SK-N-MC (cell line): ENCODE measurements at regions not wholly inside any gene's neighbourhood (a gene's known extent, or its start where the extent isn't known, plus 50 kb on each side); places are given as distances from the start of the nearest gene placed in this dataset.

Experiments used
- EZH2 ChIP-seq: fragments of 200-600 bp; sonication (generic); IDR thresholded peaks from one replicate; pipeline ENCODE4 v1.6.1; 2017; ENCODE audit warnings: antibody characterized with exemption
- FOXP2 ChIP-seq: optimal IDR thresholded peaks from 2 replicates; pipeline ENCODE3; 2011; ENCODE audit warnings: mild to moderate bottlenecking, moderate library complexity; ENCODE audit not compliant: insufficient read depth; ENCODE audit errors: extremely low read length, control extremely low read depth
- POLR2AphosphoS5 ChIP-seq: IDR thresholded peaks from 2 replicates; pipeline ENCODE4 v1.6.1; 2012; ENCODE audit warnings: mild to moderate bottlenecking, low read depth, low read length, borderline replicate concordance

DNA sequence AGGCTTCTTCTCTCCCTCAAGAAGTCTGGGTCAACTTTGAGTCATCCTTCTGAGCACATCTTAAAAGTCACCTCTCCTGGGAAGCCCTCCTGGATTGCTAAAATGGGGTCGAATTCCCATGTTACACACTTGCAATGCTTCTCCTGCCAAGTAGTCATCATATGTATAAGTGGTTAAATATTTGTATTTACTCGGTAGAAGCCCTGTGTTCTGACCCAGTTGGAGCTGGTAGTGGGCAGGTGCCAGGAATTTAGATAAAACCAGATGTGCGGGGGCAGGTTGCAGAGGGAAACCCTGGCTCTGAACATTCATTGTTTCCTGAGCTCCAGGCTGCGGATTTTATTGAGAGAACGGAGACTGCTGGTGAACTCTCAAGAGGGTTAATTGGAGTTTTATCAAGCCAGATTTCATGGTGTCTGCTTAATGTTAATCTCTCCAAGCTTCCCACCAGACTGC, 52.8 kb upstream of the RPL11 start:
- TF ChIP-seq POLR2AphosphoS5 (peak; percentile 29; the same call in 1 of the 2 replicates), EZH2 (no peak), FOXP2 (no peak)
